ENCODE measurements at regions not wholly inside any gene's neighbourhood (a gene's known extent, or its start where the extent isn't known, plus 50 kb on each side); places are given as distances from the start of the nearest gene placed in this dataset.

DNA sequence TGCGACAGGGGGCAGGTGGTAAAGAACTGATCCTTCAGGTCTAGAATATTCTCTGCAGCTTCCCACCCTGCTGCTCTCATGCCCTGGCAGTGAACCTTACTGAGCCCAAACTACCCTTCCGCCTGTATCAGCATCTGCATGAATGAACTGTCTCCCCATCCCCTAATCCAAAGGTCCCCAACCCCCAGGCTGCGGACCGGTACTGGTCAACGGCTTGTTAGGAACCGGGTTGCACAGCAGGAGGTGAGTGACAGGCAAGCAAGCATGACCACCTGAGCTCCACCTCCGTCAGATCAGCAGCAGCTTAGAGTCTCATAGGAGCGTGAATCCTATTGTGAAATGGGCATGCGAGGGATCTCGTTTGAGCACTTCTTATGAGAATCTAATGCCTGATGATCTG lies 58.2 kb upstream of the LMO1 start:
- Histone ChIP-seq H3K9ac (ENCODE audit: insufficient read depth in 1 of 2, low read depth in 2 of 2, low read length in 2 of 2) (no peak overlapping the region), H3K4me3 (no peak overlapping the region), H3K9me3 (replicated peaks; ENCODE audit: control insufficient read depth, insufficient read depth, low read depth, low read length) (no peaks in the 10 kb centered on the region), H3K36me3 (ENCODE audit: control insufficient read depth, insufficient read depth, low read length) (no peaks in the 10 kb centered on the region), H3K4me1 (replicated peaks in 1 of 2; ENCODE audit: control insufficient read depth in 2 of 2, insufficient read depth in 2 of 2, low read length in 2 of 2) (no peaks in the 10 kb centered on the region), H4K20me1 (replicated peaks; ENCODE audit: control insufficient read depth, insufficient read depth, low read length) (no peaks in the 10 kb centered on the region; the same call in 1 of the 2 replicates), H3K4me2 (ENCODE audit: insufficient read depth, low read length) (no peak overlapping the region), H3K27me3 (ENCODE audit: control insufficient read depth in 2 of 2, insufficient read depth in 2 of 2, low read length in 2 of 2) (peaks cover 4 to 18% of the 10 kb centered on the region in 2 experiments; a peak in 3 of 5 replicates), H2AFZ (ENCODE audit: low read depth, low read length) (no peak overlapping the region), H3K27ac (ENCODE audit: extremely low read depth, low read depth, low read length) (no peak overlapping the region), H3K79me2 (ENCODE audit: control insufficient read depth, insufficient read depth, low read length) (no peaks in the 10 kb centered on the region), H3K9me1 (ENCODE audit: control insufficient read depth, insufficient read depth, low read length) (no peaks in the 10 kb centered on the region)
- BruUV-seq (replicated peaks): no TSS peak
- FAIRE-seq: no peak
- CTCF ChIA-PET (ENCODE audit: low intra/inter-chr PET ratio): no interaction called here
- TF ChIP-seq HNRNPH1 (optimal IDR thresholded peaks at IDR 0.05; ENCODE audit: low read depth, low read length): no peak
- 4% methylated on average over 10 of the region's 10 CpGs for WGBS (ENCODE audit: insufficient coverage, low coverage, missing lambda C conversion rate)
- ATAC-seq: no peak
- DNase-seq (ENCODE audit: extremely low read depth in 1 of 4, low spot score in 3 of 4): no peak
- in situ Hi-C loops (cut with MboI): no loop called here
- intact Hi-C loops (cut with micrococcal nuclease): no loop called here
- POLR2A ChIA-PET: interaction anchor here (0.7 kb wide), 1 partner anchor 256 kb away, joined by 3 read pairs; no protein-coding TSS in a partner anchor

DNA sequence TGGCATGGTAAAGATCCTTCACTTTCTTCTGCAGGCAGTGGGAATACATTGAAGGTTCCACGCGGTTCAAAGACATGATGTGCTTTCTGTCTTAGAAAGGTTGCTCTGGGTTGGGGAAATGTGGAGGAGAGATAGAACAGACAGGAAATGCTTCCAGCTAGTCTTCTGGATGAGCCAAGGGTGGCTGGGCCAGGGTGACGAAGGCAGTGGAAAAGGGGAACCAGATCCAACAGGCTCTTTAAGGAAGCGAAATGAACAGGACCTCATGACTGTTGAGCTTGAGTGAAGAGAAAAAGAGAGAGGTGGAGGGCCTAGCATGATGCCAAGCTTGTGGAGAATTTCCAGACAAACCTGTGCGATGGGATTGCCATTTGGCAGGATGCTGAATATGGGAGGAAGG lies 56.4 kb upstream of the LMO1 start:
- H3K27me3 ChIP-seq (ENCODE audit: control insufficient read depth in 2 of 2, insufficient read depth in 2 of 2, low read length in 2 of 2): peaks cover 15 to 28% of the 10 kb centered on the region in 2 experiments
- no peak overlapping the region for H3K9ac ChIP-seq (ENCODE audit: insufficient read depth in 1 of 2, low read depth in 2 of 2, low read length in 2 of 2)
- ATAC-seq: no peak
- no peak for FAIRE-seq
- H3K79me2 ChIP-seq (ENCODE audit: control insufficient read depth, insufficient read depth, low read length): no peaks in the 10 kb centered on the region
- no TSS peak for BruUV-seq (replicated peaks)
- no peak overlapping the region for H3K4me2 ChIP-seq (ENCODE audit: insufficient read depth, low read length)
- intact Hi-C loops (cut with micrococcal nuclease): no loop called here
- no peaks in the 10 kb centered on the region for H3K4me1 ChIP-seq (replicated peaks in 1 of 2; ENCODE audit: control insufficient read depth in 2 of 2, insufficient read depth in 2 of 2, low read length in 2 of 2)
- no peak overlapping the region for H2AFZ ChIP-seq (ENCODE audit: low read depth, low read length)
- 0% methylated on average over 5 of the region's 5 CpGs for WGBS (ENCODE audit: insufficient coverage, low coverage, missing lambda C conversion rate)
- DNase-seq (ENCODE audit: extremely low read depth in 1 of 4, low spot score in 3 of 4): no peak
- in situ Hi-C loops (cut with MboI): no loop called here
- H3K36me3 ChIP-seq (ENCODE audit: control insufficient read depth, insufficient read depth, low read length): no peaks in the 10 kb centered on the region
- no peak overlapping the region for H3K4me3 ChIP-seq
- H3K9me1 ChIP-seq (ENCODE audit: control insufficient read depth, insufficient read depth, low read length): no peaks in the 10 kb centered on the region
- ChIA-PET POLR2A (no interaction called here), CTCF (ENCODE audit: low intra/inter-chr PET ratio) (no interaction called here)
- H3K9me3 ChIP-seq (replicated peaks; ENCODE audit: control insufficient read depth, insufficient read depth, low read depth, low read length): no peaks in the 10 kb centered on the region
- no peaks in the 10 kb centered on the region; the same call in 1 of the 2 replicates for H4K20me1 ChIP-seq (replicated peaks; ENCODE audit: control insufficient read depth, insufficient read depth, low read length)
- H3K27ac ChIP-seq (ENCODE audit: extremely low read depth, low read depth, low read length): no peak overlapping the region
- TF ChIP-seq HDAC3 (IDR thresholded peaks at IDR 0.05; ENCODE audit: borderline replicate concordance, partially characterized antibody) (no peak), RFX1 (IDR thresholded peaks at IDR 0.05) (no peak), PCBP1 (IDR thresholded peaks at IDR 0.05; ENCODE audit: low read depth, low read length, poor library complexity, severe bottlenecking) (no peak), ZNF133 (CRISPR knock-in tag; IDR thresholded peaks at IDR 0.05) (no peak), YY1 (IDR thresholded peaks at IDR 0.05; ENCODE audit: borderline replicate concordance in 1 of 3, control insufficient read depth in 1 of 3, extremely low read depth in 1 of 3, insufficient read depth in 3 of 3, insufficient read length in 1 of 3, insufficient replicate concordance in 2 of 3, low read depth in 1 of 3, low read length in 2 of 3) (no peak), ZNF583 (CRISPR knock-in tag; IDR thresholded peaks at IDR 0.05) (no peak), ZNF274 (IDR thresholded peaks at IDR 0.05; ENCODE audit: borderline replicate concordance, low read depth, low read length) (no peak)
- TF ChIP-seq, protein P1, sequence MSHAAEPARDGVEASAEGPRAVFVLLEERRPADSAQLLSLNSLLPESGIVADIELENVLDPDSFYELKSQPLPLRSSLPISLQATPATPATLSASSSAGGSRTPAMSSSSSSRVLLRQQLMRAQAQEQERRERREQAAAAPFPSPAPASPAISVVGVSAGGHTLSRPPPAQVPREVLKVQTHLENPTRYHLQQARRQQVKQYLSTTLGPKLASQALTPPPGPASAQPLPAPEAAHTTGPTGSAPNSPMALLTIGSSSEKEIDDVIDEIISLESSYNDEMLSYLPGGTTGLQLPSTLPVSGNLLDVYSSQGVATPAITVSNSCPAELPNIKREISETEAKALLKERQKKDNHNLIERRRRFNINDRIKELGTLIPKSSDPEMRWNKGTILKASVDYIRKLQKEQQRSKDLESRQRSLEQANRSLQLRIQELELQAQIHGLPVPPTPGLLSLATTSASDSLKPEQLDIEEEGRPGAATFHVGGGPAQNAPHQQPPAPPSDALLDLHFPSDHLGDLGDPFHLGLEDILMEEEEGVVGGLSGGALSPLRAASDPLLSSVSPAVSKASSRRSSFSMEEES (CRISPR knock-in tag; IDR thresholded peaks at IDR 0.05): no peak
- TF ChIP-seq, protein P2, sequence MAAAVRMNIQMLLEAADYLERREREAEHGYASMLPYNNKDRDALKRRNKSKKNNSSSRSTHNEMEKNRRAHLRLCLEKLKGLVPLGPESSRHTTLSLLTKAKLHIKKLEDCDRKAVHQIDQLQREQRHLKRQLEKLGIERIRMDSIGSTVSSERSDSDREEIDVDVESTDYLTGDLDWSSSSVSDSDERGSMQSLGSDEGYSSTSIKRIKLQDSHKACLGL (CRISPR knock-in tag; IDR thresholded peaks at IDR 0.05; ENCODE audit: borderline replicate concordance, poor library complexity, severe bottlenecking): no peak

Data from K562 (cell line).